Aorta (tissue), 5 donors: ENCODE measurements at regions not wholly inside any gene's neighbourhood (a gene's known extent, or its start where the extent isn't known, plus 50 kb on each side); places are given as distances from the start of the nearest gene placed in this dataset.

Experiments
- ATAC-seq: fragments of 200-7000 bp; cut with Tn5 transposase; one replicate; pipeline ENCODE4 v1.9.1; 2022; ENCODE audit warnings: moderate library complexity; ENCODE audit not compliant: low FRiP score
- DNase-seq, 2 donors: peaks; one replicate each; pipeline ENCODE4 v3.0.0-alpha.2; 2020
- H3K27ac ChIP-seq, 2 donors: one replicate each; pipeline ENCODE4 v1.5.1; 2013; ENCODE audit warnings: low read length in 2 of 2, mild to moderate bottlenecking in 2 of 2, moderate library complexity in 2 of 2, control low read depth in 1 of 2, inconsistent platforms in 1 of 2, low read depth in 1 of 2
- H3K27me3 ChIP-seq, 2 donors: one replicate each; pipeline ENCODE4 v1.6.1; 2013; ENCODE audit warnings: control low read depth in 1 of 2, low read length in 1 of 2, mild to moderate bottlenecking in 1 of 2, moderate library complexity in 1 of 2; ENCODE audit not compliant: insufficient read depth in 2 of 2, control insufficient read depth in 1 of 2
- H3K36me3 ChIP-seq, 2 donors: one replicate each; pipeline ENCODE4 v1.6.1; 2013; ENCODE audit warnings: control low read depth in 1 of 2, low read length in 1 of 2, mild to moderate bottlenecking in 1 of 2; ENCODE audit not compliant: insufficient read depth in 2 of 2, control insufficient read depth in 1 of 2
- H3K4me1 ChIP-seq, 2 donors: one replicate each; pipeline ENCODE4 v1.6.1; 2013; ENCODE audit warnings: low read length in 2 of 2, control low read depth in 1 of 2, mild to moderate bottlenecking in 1 of 2, moderate library complexity in 1 of 2; ENCODE audit not compliant: insufficient read depth in 2 of 2, control insufficient read depth in 1 of 2
- H3K4me3 ChIP-seq, 2 donors: one replicate each; pipeline ENCODE4 v1.5.1; 2013; ENCODE audit warnings: low read length in 2 of 2, control low read depth in 1 of 2, mild to moderate bottlenecking in 1 of 2
- H3K9me3 ChIP-seq: one replicate; pipeline ENCODE4 v1.6.1; 2013; ENCODE audit warnings: mild to moderate bottlenecking, low read length; ENCODE audit not compliant: control insufficient read depth
- WGBS, 2 donors: extraction: QIAGEN DNeasy Blood & Tissue Kit; methylation state at CpG; one replicate each; pipeline ENCODE4 v1.1.7; 2013; 5-methylcytosine and 5-hydroxymethylcytosine counted together
- intact Hi-C, 2 donors: fragments of 100-400 bp; cut with DNase I; formaldehyde crosslinking; loops; one replicate each; pipeline versions ENCODE4 v1.14.2 to v1.15.0; 2022
- donor health status: healthy with polysubstance abuse.
- donor health status: Bipolar disorder and iron deficiency.
- donor health status: DM: no; HTN: no; CAD: no.
- donor health status: DM: no; HTN: no; CAD: no.
- donor health status: DM: yes; HTN: yes; CAD: no.

- intact Hi-C loops, result no loop called here
- Histone ChIP-seq H3K9me3 (no peaks in the 10 kb centered on the region), H3K36me3 (no peaks in the 10 kb centered on the region), H3K27ac (no peak overlapping the region), H3K4me3 (no peak overlapping the region), H3K4me1 (no peaks in the 10 kb centered on the region), H3K27me3 (no peaks in the 10 kb centered on the region)
- ATAC-seq, result no peak
- 76 to 83% methylated on average over 4 of the region's 4 CpGs for WGBS, 2 donors
- DNase-seq, result no peak
Observed at GRCh38 chr13:88739195-88739594, 1068.0 kb downstream of the SLITRK5 start.

GRCh38 chr13:88744289-88744688, 1073.1 kb downstream of the SLITRK5 start:
- Histone ChIP-seq H3K9me3 (no peaks in the 10 kb centered on the region), H3K27ac (no peak overlapping the region), H3K4me1 (no peaks in the 10 kb centered on the region), H3K36me3 (no peaks in the 10 kb centered on the region), H3K27me3 (no peaks in the 10 kb centered on the region), H3K4me3 (no peak overlapping the region)
- ATAC-seq, result no peak
- no peak for DNase-seq
- intact Hi-C loops, result no loop called here

- H3K27me3 ChIP-seq, result no peaks in the 10 kb centered on the region
- no peaks in the 10 kb centered on the region for H3K4me1 ChIP-seq
- ATAC-seq, result no peak
- H3K9me3 ChIP-seq, result no peaks in the 10 kb centered on the region
- no peak for DNase-seq
- no peak overlapping the region for H3K27ac ChIP-seq
- intact Hi-C loops, result no loop called here
- H3K4me3 ChIP-seq, result no peak overlapping the region
- H3K36me3 ChIP-seq, result no peaks in the 10 kb centered on the region
Observed at GRCh38 chr13:88745011-88745410, 1073.8 kb downstream of the SLITRK5 start.

- Histone ChIP-seq H3K4me3 (no peak overlapping the region), H3K4me1 (no peaks in the 10 kb centered on the region), H3K36me3 (no peaks in the 10 kb centered on the region), H3K27ac (no peak overlapping the region), H3K27me3 (no peaks in the 10 kb centered on the region), H3K9me3 (no peaks in the 10 kb centered on the region)
- WGBS, 2 donors, result 36 to 42% methylated on average over 1 of the region's 1 CpG
- intact Hi-C loops, result no loop called here
- no peak for ATAC-seq
- DNase-seq, result no peak
Observed at GRCh38 chr13:88752041-88752440, 1080.9 kb downstream of the SLITRK5 start.

- Histone ChIP-seq H3K9me3 (no peaks in the 10 kb centered on the region), H3K4me1 (no peaks in the 10 kb centered on the region), H3K4me3 (no peak overlapping the region), H3K27ac (no peak overlapping the region), H3K36me3 (no peaks in the 10 kb centered on the region), H3K27me3 (no peaks in the 10 kb centered on the region)
- intact Hi-C loops, result no loop called here
- 53 to 54% methylated on average over 1 of the region's 1 CpG for WGBS, 2 donors
- ATAC-seq (no peak), DNase-seq (no peak)
Observed at GRCh38 chr13:88754141-88754540, 1083.0 kb downstream of the SLITRK5 start.

GRCh38 chr13:88761145-88761544, 1090.0 kb downstream of the SLITRK5 start:
- H3K36me3 ChIP-seq, result no peaks in the 10 kb centered on the region
- H3K4me3 ChIP-seq, result no peak overlapping the region
- DNase-seq (no peak), ATAC-seq (no peak)
- 81 to 89% methylated on average over 4 of the region's 4 CpGs for WGBS, 2 donors
- no peaks in the 10 kb centered on the region for H3K4me1 ChIP-seq
- H3K27ac ChIP-seq, result no peak overlapping the region
- H3K27me3 ChIP-seq, result no peaks in the 10 kb centered on the region
- intact Hi-C loops, result no loop called here
- H3K9me3 ChIP-seq, result no peaks in the 10 kb centered on the region

GRCh38 chr13:88764103-88764502, 1092.9 kb downstream of the SLITRK5 start:
- ATAC-seq, result no peak
- H3K27me3 ChIP-seq, result no peaks in the 10 kb centered on the region
- H3K27ac ChIP-seq, result no peak overlapping the region
- H3K36me3 ChIP-seq, result no peaks in the 10 kb centered on the region
- intact Hi-C loops, result no loop called here
- H3K4me1 ChIP-seq, result no peaks in the 10 kb centered on the region
- 18 to 27% methylated on average over 3 of the region's 3 CpGs for WGBS, 2 donors
- no peaks in the 10 kb centered on the region for H3K9me3 ChIP-seq
- no peak overlapping the region for H3K4me3 ChIP-seq
- DNase-seq, result no peak

GRCh38 chr13:88800505-88800904, 1129.3 kb downstream of the SLITRK5 start:
- intact Hi-C loops, result no loop called here
- H3K4me1 ChIP-seq, result no peaks in the 10 kb centered on the region
- WGBS, 2 donors, result 63 to 70% methylated on average over 1 of the region's 1 CpG
- H3K4me3 ChIP-seq, result no peak overlapping the region
- DNase-seq, result no peak
- ATAC-seq, result no peak
- H3K27ac ChIP-seq, result no peak overlapping the region
- no peaks in the 10 kb centered on the region for H3K27me3 ChIP-seq
- H3K9me3 ChIP-seq, result no peaks in the 10 kb centered on the region
- H3K36me3 ChIP-seq, result no peaks in the 10 kb centered on the region

- WGBS, 2 donors, result 94 to 95% methylated on average over 1 of the region's 1 CpG
- intact Hi-C loops, result no loop called here
- no peak for ATAC-seq
Observed at GRCh38 chr13:88801361-88801760, 1130.2 kb downstream of the SLITRK5 start.

More at GRCh38 chr13:88801361-88801760, 1130.2 kb downstream of the SLITRK5 start:
- no peak overlapping the region for H3K4me3 ChIP-seq
- H3K4me1 ChIP-seq, result no peaks in the 10 kb centered on the region
- H3K9me3 ChIP-seq, result no peaks in the 10 kb centered on the region
- H3K27me3 ChIP-seq, result no peaks in the 10 kb centered on the region
- no peak overlapping the region for H3K27ac ChIP-seq
- H3K36me3 ChIP-seq, result no peaks in the 10 kb centered on the region
- DNase-seq, result no peak
